HG02973 (cell line): ENCODE measurements at regions not wholly inside any gene's neighbourhood (a gene's known extent, or its start where the extent isn't known, plus 50 kb on each side); places are given as distances from the start of the nearest gene placed in this dataset.
"Not testable (repeated sequence)": the region's sequence is repeated elsewhere in the genome, so short reads cannot be mapped to it uniquely, and the experiment has no call there.

Experiments
- ATAC-seq: cut with Tn5 transposase; IDR thresholded peaks from one replicate; pipeline ENCODE4 v1.9.1; 2021; ENCODE audit warnings: moderate library complexity; ENCODE audit not compliant: unreplicated experiment

DNA sequence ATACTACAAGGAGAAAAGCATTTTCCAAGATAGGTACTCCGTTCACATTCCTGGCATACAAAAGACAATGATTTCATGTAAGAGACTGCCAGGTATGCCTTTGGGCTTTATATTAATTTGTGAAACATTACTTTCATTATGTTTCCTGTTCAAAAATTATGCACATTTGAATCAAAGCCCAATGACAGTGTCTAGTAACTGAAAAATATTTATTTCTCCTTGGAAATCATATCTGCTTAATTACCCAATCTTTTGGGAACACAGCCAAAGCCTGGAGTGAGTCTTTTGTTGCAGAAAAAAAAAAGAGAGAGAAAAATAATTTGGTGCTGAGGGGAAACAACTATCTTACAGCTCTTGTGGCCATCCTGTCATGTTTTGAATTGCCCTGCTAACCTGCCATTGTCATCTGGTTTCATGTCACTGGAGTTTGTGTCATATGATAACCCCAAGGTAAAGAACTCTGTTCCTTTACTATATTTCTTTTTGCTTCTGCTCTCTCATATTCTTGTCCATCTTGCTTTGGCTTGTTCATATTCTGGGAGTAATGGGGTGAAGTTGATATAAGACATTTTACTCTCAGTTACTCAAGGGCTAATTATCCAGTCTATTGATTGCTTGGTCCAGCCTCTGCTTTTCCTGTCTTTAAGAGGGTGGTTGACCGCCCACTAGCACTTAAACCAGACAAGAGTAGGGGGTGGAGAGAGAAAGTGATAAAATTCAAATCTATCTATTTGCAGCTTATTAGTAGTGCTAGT, 238.3 kb upstream of the NUDT12 start:
- no peak for ATAC-seq

DNA sequence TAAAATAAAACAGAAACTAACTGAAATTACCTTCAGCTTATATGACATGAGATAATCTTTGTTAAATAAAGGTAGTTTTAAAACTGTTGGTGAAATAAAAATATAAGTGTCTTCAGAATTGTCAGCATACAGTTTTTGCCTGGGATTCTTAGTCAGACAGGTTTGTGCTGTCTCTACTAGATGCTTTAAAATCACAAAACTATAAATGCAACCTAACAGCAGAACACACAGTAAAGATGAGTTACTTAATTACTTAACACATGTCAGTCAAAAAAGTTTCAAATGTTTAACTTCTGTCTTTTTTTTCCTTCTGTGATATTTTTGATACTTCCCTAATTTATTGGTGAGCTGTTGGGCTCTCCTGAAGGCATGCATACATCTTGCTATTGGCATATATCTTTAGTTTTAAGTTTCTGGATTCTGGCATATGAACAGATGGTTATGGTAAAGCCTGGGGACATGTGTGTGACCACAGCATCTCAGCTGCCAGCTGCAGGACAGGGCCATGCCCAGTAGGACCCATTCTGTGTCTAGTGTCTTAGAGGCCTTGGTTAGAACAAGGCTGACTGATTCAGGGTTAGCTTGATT, 231.1 kb upstream of the NUDT12 start:
- ATAC-seq, result no peak

DNA sequence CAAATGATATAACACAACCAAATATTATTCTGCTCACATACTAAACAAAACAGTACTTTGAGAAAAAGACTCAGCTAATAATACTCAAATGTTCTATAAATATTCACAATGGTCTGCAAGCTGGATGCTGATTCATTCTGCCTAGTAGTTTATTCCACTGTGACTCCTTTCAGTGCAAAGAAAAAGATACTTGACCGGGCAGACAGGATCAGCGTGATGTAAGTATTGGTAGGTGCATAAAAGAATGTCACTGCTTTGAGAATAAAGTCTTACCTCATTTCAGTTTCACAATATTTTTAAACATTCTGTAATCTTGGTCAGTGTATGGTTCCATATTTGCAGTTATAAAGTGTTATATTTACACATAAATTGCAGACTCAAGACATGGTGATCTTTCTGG, 223.0 kb upstream of the NUDT12 start:
- ATAC-seq, result no peak

DNA sequence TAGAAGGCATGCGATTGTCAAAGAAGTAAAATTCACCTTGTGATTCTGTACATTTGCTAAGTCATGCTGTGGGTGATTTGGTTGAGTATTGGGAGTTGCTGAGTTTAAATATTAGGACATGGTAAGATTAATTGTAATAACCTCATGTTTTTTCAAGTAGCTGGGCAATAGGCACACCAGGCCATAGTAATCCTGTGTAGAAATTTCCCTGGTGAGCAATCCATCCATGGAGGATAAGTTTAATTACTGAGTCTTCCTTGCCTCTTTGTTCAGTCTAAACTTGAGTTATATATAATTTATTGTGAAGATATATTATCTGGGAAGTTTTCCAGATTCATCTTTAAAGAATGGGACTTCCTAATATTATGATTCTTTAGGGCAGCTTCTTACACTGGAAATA, 221.1 kb upstream of the NUDT12 start:
- no peak for ATAC-seq

GRCh38 chr5:103780794-103781193, 218.2 kb upstream of the NUDT12 start:
- no peak for ATAC-seq

DNA sequence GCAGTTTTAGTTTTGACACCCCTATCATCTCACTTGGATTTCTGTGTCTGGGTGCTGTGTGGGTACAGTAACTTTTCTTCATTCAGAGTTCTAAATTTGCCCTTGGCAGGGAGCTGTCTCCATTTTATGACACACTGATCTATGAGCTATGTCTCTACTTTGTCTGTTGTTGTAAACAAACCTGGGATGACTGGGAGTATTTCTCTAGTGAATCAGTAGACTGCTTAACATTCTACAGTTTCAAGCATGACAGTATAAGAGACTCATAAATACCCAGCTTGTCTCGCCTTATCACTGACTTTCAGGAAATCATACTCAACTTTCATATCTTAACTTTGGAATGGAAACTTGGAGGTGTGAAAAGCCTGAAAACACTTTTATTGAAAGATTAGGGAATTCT, 212.1 kb upstream of the NUDT12 start:
- ATAC-seq, result no peak

- ATAC-seq, result no peak
Observed at GRCh38 chr5:103772248-103772647, 209.7 kb upstream of the NUDT12 start.

GRCh38 chr5:103764403-103764802, 201.8 kb upstream of the NUDT12 start:
- no peak for ATAC-seq

- ATAC-seq, result no peak
Observed at GRCh38 chr5:103758996-103759395, 196.4 kb upstream of the NUDT12 start.

DNA sequence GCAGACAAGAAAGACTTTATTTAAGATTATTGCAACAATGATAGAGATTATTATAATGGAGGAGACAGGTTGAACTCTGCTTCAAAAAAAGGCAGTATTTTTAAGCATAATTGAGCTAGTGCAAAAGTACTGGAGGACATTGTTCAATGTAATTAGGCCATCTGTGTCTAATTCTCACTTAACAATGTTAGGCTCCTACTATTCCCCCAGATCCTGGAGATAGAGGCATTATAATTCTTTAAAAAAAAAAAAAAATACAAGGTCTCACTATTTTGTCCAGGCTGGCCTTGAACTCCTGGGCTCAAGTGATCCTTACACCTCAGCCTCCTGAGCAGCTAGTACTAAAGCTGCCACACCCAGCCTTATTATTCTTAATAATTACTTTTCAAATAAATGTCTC, 193.4 kb upstream of the NUDT12 start:
- ATAC-seq, result no peak

DNA sequence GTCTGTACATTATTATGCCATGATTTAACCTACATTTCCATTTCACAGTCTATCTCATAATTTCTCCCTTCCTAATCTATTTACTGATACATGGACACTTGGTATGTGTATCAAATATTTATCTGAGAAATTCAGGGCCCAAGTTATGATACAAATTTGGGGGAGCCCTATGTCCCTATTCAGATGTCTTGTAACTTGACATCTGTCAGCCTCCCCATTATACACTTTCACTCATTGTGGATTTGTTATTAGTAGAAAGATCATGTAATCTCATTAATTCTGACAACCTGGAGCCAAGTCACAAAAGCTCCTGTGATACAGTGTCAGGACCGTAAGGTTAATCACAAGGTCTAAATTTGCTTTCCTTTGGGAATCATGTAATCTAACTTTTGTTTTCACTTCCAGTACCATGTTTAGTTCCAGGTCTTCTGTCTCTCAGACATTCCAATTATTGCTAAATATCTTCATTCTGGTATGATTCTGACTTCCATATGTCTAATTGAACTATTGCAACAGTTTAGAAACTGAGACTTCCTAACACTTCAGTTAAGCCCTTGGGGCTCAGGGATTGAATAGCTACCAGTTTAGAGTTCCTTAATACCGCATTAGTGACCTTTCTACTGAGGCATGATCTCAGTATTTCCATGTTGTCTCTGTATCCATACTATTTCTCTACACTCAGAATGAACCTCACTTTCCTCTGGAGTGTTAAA, 182.9 kb upstream of the NUDT12 start:
- no peak for ATAC-seq

DNA sequence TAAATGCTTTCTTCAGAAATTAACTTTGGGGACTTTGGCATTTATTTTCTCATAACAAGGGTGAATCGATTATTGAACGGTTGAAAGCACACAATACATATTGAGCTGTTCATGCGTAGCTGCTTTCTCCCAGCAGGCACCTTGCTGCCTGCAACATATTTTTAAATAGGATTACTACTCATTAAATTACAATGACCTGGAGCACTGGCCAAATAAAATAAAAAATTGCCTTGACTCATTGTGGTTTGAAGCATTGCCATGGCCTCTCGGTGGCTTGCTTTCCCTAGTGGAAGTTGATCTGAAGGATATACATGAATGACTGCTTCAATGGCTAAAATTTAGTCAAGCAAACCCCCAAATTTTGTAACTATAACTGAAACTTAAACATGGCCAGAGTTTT, 181.6 kb upstream of the NUDT12 start:
- ATAC-seq, result no peak

DNA sequence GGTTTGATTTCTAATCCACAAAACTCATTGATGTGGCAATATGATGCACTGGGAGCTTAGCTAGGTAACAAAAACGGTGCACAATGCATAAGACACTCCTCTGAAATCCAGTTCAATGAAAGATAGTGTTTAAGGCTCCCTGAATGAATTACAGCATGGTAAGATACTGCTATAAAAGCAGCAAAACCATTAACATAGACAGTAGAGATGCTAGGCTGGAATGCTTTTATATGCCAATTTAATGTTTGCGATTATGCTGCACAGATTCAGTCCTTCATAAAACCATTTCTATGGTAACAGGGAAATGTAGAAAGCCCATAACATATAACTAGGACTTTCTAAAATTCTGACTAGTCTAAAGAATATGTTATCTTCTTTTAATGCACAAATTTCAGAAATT, 180.8 kb upstream of the NUDT12 start:
- no peak for ATAC-seq

GRCh38 chr5:103741984-103742383, 179.4 kb upstream of the NUDT12 start:
- no peak for ATAC-seq

DNA sequence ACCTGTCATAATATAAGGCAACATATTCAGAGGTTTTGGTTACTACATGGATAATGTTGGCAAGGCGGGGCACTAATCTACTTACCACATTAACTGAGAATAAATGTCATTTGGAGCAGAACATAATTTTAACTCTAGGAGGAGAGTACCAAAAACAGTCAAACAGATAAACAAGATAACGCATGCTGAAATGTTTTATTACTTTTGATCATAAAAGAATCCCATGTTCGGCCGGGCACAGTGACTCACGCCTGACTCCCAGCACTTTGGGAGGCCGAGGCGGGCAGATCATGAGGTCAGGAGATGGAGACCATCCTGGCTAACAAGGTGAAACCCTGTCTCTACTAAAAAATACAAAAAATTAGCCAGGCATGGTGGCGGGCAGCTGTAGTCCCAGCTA, 173.8 kb upstream of the NUDT12 start:
- ATAC-seq, result not testable (repeated sequence)

GRCh38 chr5:103724271-103724670, 161.7 kb upstream of the NUDT12 start:
- no peak for ATAC-seq

DNA sequence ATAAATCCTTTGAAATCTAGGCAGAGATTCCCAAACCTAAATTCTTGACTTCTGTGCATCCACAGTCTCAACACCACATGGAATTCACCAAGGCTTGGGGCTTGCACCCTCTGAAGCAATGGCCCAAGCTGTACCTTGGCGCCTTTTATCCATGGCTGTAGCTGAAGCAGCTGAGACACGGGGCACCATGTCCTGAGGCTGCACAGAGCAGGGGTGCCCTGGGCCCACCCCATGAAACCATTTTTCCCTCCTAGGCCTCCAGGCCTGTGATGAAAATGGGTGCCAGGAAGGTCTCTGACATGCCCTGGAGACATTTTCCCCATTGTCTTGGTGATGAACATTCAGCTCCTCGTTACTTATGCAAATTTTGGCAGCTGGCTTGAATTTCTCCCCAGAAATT, 158.6 kb upstream of the NUDT12 start:
- no peak for ATAC-seq

DNA sequence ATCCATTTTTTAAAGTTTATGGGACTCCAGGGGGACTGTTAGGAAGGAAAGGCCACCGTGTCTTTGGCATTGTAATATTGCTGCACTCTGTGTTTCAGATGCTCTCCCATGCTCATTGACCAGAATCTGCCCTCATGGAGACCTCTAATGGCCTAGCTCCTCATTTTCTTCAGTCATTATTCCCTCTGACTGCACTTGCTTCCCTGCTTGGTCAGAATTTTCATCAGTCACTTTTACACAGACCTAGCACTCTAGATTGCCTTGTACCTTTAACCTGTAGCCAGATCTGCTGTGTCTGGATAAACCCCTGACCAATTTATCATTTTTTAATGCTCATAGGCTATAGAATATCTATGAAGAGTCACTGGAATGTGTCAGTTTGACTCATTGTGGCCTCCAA, 155.5 kb upstream of the NUDT12 start:
- no peak for ATAC-seq

DNA sequence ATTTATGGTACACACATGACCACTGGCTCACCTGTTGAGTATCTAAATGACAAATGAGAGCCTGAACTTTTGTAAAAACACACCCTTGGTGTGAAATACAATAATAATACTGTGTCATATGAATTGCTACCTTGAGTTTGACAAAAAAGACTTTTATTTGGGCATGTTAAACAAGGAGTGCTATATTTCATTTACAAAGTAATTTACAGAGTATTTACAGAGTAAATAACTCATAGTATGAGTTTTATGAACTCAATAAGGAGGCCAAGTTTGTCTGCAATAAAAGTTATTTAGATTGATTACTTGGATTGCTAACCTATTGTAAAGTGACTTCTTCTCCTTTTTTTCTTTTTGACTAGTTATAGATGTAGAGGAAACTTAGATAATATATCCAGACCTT, 146.0 kb upstream of the NUDT12 start:
- ATAC-seq, result no peak

- ATAC-seq, result no peak
Observed at GRCh38 chr5:103706939-103707682, 144.5 kb upstream of the NUDT12 start.

GRCh38 chr5:103703617-103704016, 141.0 kb upstream of the NUDT12 start:
- no peak for ATAC-seq

- no peak for ATAC-seq
Observed at GRCh38 chr5:103693517-103693916, 130.9 kb upstream of the NUDT12 start.
